Hematopoietic multipotent progenitor cell treated with erythropoietin and hydrocortisone succinate and interleukin-3 and kit ligand, for 8 days (in vitro differentiated cells): ENCODE measurements at regions not wholly inside any gene's neighbourhood (a gene's known extent, or its start where the extent isn't known, plus 50 kb on each side); places are given as distances from the start of the nearest gene placed in this dataset.
"Not testable (repeated sequence)": the region's sequence is repeated elsewhere in the genome, so short reads cannot be mapped to it uniquely, and the experiment has no call there.

Experiments
- DNase-seq: peaks from one replicate; pipeline ENCODE4 v3.0.0-alpha.2; 2015

DNA sequence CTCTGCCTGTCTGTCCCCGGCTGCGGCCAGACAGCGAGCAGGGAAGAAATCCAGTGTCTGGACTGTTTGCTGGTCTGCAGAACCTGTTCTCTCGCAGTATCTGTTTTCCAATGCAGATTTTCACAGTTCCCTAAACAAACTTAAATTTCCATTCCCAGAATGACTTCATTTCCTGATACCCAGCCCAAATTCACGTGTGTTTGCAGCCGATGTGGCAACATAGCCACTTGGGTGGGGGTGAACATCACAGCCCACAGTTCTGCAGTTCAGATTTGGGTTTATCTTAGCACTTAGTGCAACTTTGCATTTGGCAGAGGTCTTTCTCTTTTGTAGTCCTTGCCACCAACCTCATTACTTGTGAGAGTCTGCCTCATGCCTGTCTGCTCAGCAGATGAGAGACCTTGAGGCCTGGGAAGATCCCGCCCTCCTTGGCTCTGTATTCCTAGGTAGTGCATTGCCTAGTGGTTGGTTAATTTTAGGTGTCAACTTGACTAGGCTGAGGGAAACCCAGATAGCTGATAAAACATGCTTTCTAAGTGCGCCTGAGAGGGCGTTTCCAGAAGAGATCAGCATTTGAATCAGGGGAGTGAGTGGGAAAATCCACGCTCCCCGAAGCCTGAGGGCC is 122.8 kb upstream of the FAM20C start:
- not testable (repeated sequence) for DNase-seq

- DNase-seq: not testable (repeated sequence)
Observed at GRCh38 chr7:70207-70606, 122.2 kb upstream of the FAM20C start.

DNA sequence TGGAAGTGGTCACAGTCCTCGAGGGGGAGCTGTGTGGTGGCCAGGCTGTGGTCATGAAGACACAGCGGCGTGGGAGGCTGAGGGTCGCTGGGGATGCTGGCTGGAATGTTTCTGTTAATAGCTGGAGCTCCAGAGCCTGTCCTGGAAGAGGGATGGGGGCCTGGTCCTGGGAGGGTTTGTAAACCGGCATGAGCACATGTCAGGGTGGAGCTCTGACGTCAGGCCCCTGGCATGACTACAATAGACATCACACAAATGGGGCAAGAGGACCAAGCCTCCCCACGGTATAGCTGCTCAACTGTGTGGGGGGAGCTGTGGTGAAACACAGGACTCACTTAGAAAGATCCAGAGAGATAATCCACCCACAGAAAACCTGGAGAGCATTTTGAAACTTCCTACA is 121.4 kb upstream of the FAM20C start:
- not testable (repeated sequence) for DNase-seq

DNA sequence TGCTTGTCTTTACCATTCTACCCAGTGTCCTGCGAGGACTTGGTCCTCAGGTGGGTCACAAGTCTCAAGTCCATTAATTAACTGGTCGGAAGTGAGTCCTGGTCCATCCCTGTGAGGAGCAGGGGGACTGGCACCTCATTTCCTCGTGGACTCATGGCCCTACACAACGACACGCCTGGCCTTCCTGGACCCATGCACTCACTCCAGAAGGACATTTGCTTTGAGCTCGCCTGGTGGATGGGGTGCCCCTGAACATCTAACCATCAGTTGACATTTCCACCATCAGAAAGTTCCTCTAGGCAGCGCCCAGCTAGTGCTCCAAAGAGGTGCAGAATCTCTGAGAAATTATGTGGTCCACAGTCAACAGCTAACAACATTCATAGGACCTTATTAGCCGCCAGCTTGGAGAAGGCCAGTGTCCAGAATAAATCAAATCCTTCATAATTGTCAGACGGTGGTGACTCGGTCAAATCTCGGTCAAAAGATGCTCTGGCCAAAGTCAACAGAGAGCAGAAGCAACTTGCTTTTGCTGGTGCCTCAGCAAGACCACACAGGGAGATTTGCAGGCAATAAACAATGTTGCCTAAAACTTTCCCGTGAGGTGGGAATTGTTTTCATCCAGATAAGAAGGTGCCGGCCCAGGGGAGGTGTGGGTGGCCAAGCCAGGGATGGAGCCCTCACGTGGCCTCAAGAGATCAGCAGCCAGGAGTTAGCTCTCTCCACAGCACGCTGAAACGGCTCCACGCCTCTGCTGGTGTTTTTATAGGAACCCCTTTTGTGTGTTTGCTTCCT is 119.9 kb upstream of the FAM20C start:
- DNase-seq: not testable (repeated sequence)

GRCh38 chr7:73058-73331 is 119.4 kb upstream of the FAM20C start:
- not testable (repeated sequence) for DNase-seq

- not testable (repeated sequence) for DNase-seq
Observed at GRCh38 chr7:74008-74540, 118.3 kb upstream of the FAM20C start.

- not testable (repeated sequence) for DNase-seq
Observed at GRCh38 chr7:75511-75910, 116.9 kb upstream of the FAM20C start.

DNA sequence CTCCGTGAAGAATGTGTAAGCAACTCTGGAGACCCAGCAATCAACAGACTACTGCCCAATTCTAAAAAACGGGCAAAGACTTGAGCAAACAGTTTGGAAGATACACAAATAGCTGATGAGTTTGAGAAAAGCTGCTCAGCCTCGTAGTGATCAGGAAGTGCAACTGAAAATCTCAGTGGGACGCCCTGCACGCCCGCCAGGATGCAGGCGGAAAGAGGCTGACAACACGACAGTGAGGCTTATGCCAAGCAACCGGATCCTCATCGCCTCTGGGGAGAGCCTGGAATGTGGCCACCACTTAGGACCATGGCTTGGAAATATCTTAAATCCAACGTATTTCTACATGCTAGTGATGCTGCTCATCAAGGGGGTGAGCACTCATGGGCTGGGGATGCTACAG is 116.2 kb upstream of the FAM20C start:
- DNase-seq: not testable (repeated sequence)

DNA sequence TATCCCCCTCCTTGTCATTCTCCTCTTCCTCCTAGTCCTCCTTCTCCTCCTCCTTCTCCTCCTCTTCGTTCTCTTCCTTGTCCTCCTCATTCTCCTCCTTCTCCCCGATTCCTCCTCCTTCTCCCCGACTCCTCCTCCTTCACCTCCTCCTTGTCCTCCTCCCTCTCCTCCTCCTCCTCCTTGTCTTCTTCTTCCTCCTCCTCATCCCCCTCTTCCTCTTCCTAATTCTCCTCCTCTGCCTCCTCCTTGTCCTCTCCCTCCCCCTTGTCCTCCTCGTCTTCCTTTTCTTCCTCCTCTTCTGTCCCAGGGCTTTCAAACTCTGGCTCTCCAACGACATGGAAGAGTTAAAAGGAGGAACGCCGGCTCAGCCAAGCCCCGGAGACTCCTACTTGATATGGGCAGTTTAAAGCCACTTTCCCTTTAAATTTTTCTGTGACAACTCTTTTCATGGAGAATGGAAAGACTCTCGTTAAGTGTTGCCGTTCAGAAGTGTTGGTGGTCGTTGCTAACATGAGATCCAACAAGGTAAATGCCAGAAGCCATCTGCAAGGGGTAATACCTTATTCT is 115.5 kb upstream of the FAM20C start:
- DNase-seq: not testable (repeated sequence)

GRCh38 chr7:78862-79261 is 113.5 kb upstream of the FAM20C start:
- DNase-seq: not testable (repeated sequence)

GRCh38 chr7:79400-80055 is 112.8 kb upstream of the FAM20C start:
- DNase-seq: not testable (repeated sequence)

DNA sequence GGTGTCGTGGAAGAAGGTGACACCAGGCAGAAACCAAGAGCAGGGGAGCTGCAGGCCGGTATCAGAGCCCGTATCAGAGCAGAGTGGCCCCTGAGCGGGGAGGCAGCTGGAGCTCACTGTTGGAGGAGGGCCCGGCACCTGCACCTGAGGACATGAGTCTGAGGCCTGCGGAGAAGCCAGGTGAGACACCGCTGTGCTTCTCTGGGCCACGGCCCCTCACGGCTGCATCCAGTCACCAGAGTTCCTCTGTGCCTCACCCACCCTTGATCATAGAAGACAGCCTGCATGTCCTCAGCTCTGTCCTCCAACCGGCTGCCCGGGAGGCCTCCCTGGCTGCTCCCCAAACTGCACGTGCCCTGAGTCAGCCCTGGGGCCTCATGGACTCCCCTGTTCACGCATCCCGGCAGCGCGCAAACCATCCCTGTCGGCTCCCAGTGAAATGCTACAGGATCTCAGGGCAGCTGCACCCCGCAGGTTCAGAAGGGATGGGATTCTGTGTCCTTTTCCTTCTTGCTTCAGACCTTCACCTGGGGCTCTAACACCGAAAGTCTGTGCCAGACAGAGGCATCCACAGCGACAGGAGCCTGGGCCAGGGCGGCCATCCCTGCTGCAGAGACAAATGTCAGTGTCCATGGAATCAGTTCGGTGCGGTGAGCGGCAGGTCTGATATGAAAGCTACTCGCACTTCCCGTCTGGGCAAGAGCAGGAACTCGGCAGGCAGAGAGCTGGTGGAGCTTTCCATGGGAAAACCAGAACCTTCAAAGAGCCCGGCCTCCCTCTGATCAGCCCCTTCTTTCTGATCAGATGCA is 111.9 kb upstream of the FAM20C start:
- DNase-seq: no peak

GRCh38 chr7:81068-81925 is 111.1 kb upstream of the FAM20C start:
- DNase-seq: no peak

- no peak for DNase-seq
Observed at GRCh38 chr7:81926-82756, 110.2 kb upstream of the FAM20C start.

DNA sequence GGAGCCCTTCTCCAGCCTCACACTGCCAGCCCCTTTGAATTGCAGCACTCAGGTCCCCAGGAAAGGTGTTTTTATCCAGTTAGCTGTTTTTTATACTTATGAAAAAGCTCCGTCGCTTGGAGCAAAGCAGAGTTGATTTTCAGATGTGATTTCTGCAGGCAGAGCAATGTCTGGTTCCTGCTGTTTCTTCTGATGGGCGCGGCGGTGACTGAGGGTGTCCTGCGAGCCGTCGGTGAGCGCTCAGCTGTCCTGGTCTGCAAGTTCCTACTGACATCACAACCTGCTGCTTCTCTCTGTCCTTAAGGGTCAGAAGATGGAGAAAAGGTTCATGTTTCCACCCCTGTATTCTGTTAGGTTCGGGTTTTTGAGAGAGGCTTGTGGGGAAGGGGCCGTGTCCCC is 109.6 kb upstream of the FAM20C start:
- no peak for DNase-seq

DNA sequence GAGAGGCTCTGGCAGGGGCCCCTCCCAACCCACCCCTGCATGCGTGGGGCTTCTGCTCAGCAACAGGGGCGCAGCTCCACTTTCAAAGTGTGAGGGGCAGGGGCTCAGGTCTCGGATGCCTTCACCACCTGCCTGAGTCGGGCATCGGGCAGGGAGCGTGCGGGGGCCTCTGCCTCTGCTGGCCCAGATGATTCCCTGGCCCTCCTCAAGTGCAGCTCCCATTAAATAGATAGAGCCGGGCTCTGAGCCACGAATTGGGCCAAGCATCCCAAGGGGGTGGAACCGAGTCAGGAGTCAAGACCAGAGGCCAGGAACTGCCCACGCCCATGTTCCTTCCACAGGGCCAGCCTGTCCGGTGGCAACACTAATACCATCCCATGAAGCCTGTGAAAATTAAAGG is 108.9 kb upstream of the FAM20C start:
- no peak for DNase-seq

DNA sequence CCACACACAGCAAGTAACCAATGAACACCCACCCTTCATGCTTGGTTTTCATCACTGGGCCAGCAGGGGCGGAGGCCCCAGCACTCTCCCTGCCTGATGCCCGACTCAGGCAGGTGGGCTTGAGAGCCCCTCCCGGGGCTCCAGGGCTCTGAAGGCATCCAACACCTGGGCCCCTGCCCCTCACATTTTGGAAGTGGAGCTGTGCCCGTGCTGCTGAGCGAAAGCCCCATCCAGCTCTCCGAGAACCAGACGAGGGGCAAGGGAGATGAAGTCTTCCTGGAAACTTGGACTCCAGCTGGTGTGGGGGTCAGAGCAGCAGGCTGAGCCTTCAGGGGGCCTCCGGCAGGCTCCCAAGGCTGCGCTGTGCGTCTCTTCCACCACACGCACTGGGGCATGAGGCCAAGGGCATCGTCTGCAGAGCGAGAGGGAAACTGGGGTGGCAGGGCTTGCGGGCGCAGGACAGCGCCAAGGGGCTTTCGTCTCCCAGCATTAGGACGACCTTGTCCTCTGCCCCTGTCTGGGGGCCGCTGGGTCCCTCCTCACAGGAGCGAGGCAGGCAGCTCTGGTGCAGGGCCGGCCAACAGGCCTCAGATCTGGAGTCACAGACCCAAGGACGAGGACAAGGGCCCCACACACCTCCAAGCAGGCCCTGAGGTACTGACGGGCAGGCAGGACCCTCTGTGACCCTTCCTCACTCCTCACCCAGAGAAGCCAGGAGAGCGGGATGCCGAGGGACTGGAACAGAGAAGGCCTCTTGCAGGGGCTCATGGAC is 108.3 kb upstream of the FAM20C start:
- no peak for DNase-seq

DNA sequence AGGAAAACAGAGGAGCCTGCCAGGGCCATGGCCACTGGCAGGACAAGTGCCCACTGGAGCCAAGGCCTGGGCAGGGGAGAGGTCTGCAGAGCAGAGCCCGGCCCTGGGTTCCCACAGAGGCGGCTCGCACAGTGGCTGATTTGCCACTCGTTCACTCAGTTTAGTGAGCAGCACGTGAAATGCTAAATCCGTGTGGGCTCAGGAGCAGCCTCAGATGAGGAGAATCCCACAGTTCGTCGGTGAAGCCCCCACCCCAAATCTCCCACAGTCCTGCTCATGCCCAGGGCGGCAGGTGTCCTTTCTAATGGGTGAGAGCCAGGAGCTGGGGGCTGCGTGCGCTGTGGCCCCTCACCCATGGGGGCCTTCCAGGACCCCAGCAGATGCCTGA is 107.7 kb upstream of the FAM20C start:
- DNase-seq: no peak

DNA sequence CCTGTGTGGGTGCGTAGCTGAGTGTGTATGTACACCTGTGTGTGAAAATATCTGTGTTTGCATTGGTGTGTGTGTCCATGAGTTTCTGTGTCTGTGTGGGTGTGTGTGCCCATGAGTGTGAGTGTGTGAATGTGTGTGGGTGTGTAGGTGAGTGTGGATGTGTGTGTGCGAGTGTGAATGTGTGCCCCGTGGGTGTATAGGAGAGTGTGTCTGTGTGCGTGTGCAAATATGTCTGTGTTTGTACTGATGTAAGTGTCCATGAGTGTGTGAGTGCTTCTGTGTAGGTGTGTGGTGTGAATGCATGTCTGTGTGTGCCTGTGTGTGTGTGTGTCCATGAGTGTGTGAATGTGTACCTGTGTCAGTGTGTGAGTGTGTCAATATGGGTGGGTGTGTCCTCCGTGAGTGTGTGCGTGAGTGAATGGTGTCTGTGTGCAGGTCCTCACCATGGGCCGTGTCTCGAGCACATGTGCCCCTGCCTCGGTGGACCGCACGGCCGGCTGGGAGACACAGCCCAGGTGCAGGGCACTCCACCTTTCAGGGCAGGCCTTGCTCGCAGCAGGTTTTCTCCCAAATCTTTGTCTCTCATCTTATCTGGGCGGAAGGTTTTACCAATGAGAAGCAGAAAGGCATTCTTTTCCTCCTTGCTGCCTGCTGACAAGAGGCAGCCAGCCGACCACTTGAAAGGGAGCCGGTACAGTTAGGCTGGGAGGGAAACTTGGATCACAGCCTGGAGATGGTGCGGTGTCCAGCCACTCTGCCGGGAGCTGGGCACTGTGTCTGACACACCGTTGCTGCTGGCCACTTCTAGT is 107.1 kb upstream of the FAM20C start:
- no peak for DNase-seq
